Muscle of leg (tissue), 3 donors: ENCODE measurements at regions not wholly inside any gene's neighbourhood (a gene's known extent, or its start where the extent isn't known, plus 50 kb on each side); places are given as distances from the start of the nearest gene placed in this dataset.

Source experiments
- DNase-seq: peaks from one replicate; pipeline ENCODE4 v3.0.0; 2013
- H3K27ac ChIP-seq: one replicate; pipeline ENCODE4 v1.5.1; 2013; ENCODE audit warnings: mild to moderate bottlenecking, low read length, control low read depth
- H3K27me3 ChIP-seq: one replicate; pipeline ENCODE4 v1.6.1; 2013; ENCODE audit warnings: low read length; ENCODE audit not compliant: control insufficient read depth, insufficient read depth
- H3K36me3 ChIP-seq: one replicate; pipeline ENCODE4 v1.6.1; 2013; ENCODE audit warnings: low read length; ENCODE audit not compliant: control insufficient read depth, insufficient read depth
- H3K4me1 ChIP-seq: one replicate; pipeline ENCODE4 v1.6.1; 2013; ENCODE audit warnings: low read length; ENCODE audit not compliant: control insufficient read depth, insufficient read depth
- H3K4me3 ChIP-seq: one replicate; pipeline ENCODE4 v1.5.1; 2013; ENCODE audit warnings: low read length, control low read depth
- H3K9me3 ChIP-seq: replicated peaks from 2 replicates; pipeline ENCODE4 v1.6.1; 2013; ENCODE audit warnings: low read depth, low read length; ENCODE audit not compliant: control insufficient read depth
- WGBS: methylation state at CpG from one replicate; pipeline ENCODE4 v1.1.5; 2013; ENCODE audit warnings: missing lambda C conversion rate; ENCODE audit not compliant: insufficient coverage; 5-methylcytosine and 5-hydroxymethylcytosine counted together

- no peaks in the 10 kb centered on the region for H3K27me3 ChIP-seq
- H3K9me3 ChIP-seq = peaks cover 5% of the 10 kb centered on the region
- no CpG with 5 or more reads among the region's 2 CpGs for WGBS
- no peak for DNase-seq
- H3K4me3 ChIP-seq = no peak overlapping the region
- H3K27ac ChIP-seq = no peak overlapping the region
- no peaks in the 10 kb centered on the region for H3K36me3 ChIP-seq
- H3K4me1 ChIP-seq = no peaks in the 10 kb centered on the region
These were observed 602.2 kb upstream of the BTBD3 start for GRCh38 chr20:11315525-11315924.

GRCh38 chr20:11316244-11316643 lies 601.4 kb upstream of the BTBD3 start:
- no peak overlapping the region for H3K4me3 ChIP-seq

GRCh38 chr20:11320033-11320432 lies 597.7 kb upstream of the BTBD3 start:
- Histone ChIP-seq H3K36me3 (no peaks in the 10 kb centered on the region), H3K4me1 (no peaks in the 10 kb centered on the region), H3K27me3 (no peaks in the 10 kb centered on the region), H3K9me3 (peaks cover 5% of the 10 kb centered on the region), H3K4me3 (no peak overlapping the region), H3K27ac (no peak overlapping the region)
- no peak for DNase-seq

More at GRCh38 chr20:11316244-11316643, 601.4 kb upstream of the BTBD3 start:
- DNase-seq = no peak
- no peaks in the 10 kb centered on the region for H3K27me3 ChIP-seq
- no peaks in the 10 kb centered on the region for H3K4me1 ChIP-seq
- no peaks in the 10 kb centered on the region for H3K36me3 ChIP-seq
- peaks cover 5% of the 10 kb centered on the region for H3K9me3 ChIP-seq
- H3K27ac ChIP-seq = no peak overlapping the region

GRCh38 chr20:11323816-11324215 lies 593.9 kb upstream of the BTBD3 start:
- Histone ChIP-seq H3K36me3 (no peaks in the 10 kb centered on the region), H3K9me3 (no peaks in the 10 kb centered on the region), H3K4me1 (no peaks in the 10 kb centered on the region), H3K27me3 (no peaks in the 10 kb centered on the region), H3K4me3 (no peak overlapping the region), H3K27ac (no peak overlapping the region)
- peak; percentile 12 for DNase-seq
- WGBS = no CpG with 5 or more reads among the region's 1 CpG

- H3K27me3 ChIP-seq = no peaks in the 10 kb centered on the region
- no peak overlapping the region for H3K27ac ChIP-seq
- 100% methylated on average over 3 of the region's 4 CpGs for WGBS
- no peaks in the 10 kb centered on the region for H3K36me3 ChIP-seq
- no peak for DNase-seq
- H3K4me3 ChIP-seq = no peak overlapping the region
- no peaks in the 10 kb centered on the region for H3K9me3 ChIP-seq
- no peaks in the 10 kb centered on the region for H3K4me1 ChIP-seq
These were observed 592.7 kb upstream of the BTBD3 start for GRCh38 chr20:11324990-11325389.

- H3K4me1 ChIP-seq = no peaks in the 10 kb centered on the region
- DNase-seq = no peak
- no peaks in the 10 kb centered on the region for H3K27me3 ChIP-seq
- no peaks in the 10 kb centered on the region for H3K36me3 ChIP-seq
- no peak overlapping the region for H3K4me3 ChIP-seq
- H3K9me3 ChIP-seq = no peaks in the 10 kb centered on the region
- H3K27ac ChIP-seq = no peak overlapping the region
- 84% methylated on average over 6 of the region's 8 CpGs for whole genome bisulfite sequencing
These were observed 588.9 kb upstream of the BTBD3 start for GRCh38 chr20:11328839-11329238.

GRCh38 chr20:11329271-11329670 lies 588.4 kb upstream of the BTBD3 start:
- Histone ChIP-seq H3K4me1 (no peaks in the 10 kb centered on the region), H3K27ac (no peak overlapping the region), H3K4me3 (no peak overlapping the region), H3K36me3 (no peaks in the 10 kb centered on the region), H3K9me3 (no peaks in the 10 kb centered on the region), H3K27me3 (no peaks in the 10 kb centered on the region)
- WGBS = no CpG with 5 or more reads among the region's 1 CpG
- DNase-seq = no peak

GRCh38 chr20:11331096-11331495 lies 586.6 kb upstream of the BTBD3 start:
- H3K36me3 ChIP-seq = no peaks in the 10 kb centered on the region
- no peak overlapping the region for H3K27ac ChIP-seq
- no peak for DNase-seq
- no CpG with 5 or more reads among the region's 2 CpGs for WGBS
- no peaks in the 10 kb centered on the region for H3K27me3 ChIP-seq
- H3K4me3 ChIP-seq = no peak overlapping the region
- H3K4me1 ChIP-seq = no peaks in the 10 kb centered on the region
- H3K9me3 ChIP-seq = no peaks in the 10 kb centered on the region

GRCh38 chr20:11332381-11332780 lies 585.3 kb upstream of the BTBD3 start:
- no peaks in the 10 kb centered on the region for H3K9me3 ChIP-seq
- no peaks in the 10 kb centered on the region for H3K27me3 ChIP-seq
- H3K27ac ChIP-seq = no peak overlapping the region
- H3K4me1 ChIP-seq = no peaks in the 10 kb centered on the region
- no peak overlapping the region for H3K4me3 ChIP-seq
- no peak for DNase-seq
- no peaks in the 10 kb centered on the region for H3K36me3 ChIP-seq

- no peaks in the 10 kb centered on the region for H3K27me3 ChIP-seq
- no peak overlapping the region for H3K27ac ChIP-seq
- no peaks in the 10 kb centered on the region for H3K9me3 ChIP-seq
- no peaks in the 10 kb centered on the region for H3K36me3 ChIP-seq
- no peak for DNase-seq
- H3K4me3 ChIP-seq = no peak overlapping the region
- H3K4me1 ChIP-seq = no peaks in the 10 kb centered on the region
These were observed 584.1 kb upstream of the BTBD3 start for GRCh38 chr20:11333634-11334033.

GRCh38 chr20:11337361-11338130 lies 580.1 kb upstream of the BTBD3 start:
- H3K4me3 ChIP-seq = no peak overlapping the region
- H3K4me1 ChIP-seq = no peaks in the 10 kb centered on the region
- 70% methylated on average over 4 of the region's 4 CpGs for WGBS
- no peaks in the 10 kb centered on the region for H3K9me3 ChIP-seq
- no peaks in the 10 kb centered on the region for H3K36me3 ChIP-seq
- no peak overlapping the region for H3K27ac ChIP-seq
- no peak for DNase-seq
- H3K27me3 ChIP-seq = no peaks in the 10 kb centered on the region
